Tibial nerve (tissue), 3 donors: ENCODE measurements at regions not wholly inside any gene's neighbourhood (a gene's known extent, or its start where the extent isn't known, plus 50 kb on each side); places are given as distances from the start of the nearest gene placed in this dataset.

Source experiments
- CTCF ChIP-seq, 5 experiments: fragments of 200-600 bp in 3 of 5; fragments of 450-650 bp in 2 of 5; sonication (generic) in 3 of 5; IDR thresholded peaks; one replicate each; pipeline ENCODE4 v1.5.1; 2016 to 2019; ENCODE audit warnings: antibody characterized with exemption in 5 of 5, mild to moderate bottlenecking in 3 of 5, moderate library complexity in 2 of 5
- POLR2A ChIP-seq, 2 donors: fragments of 450-650 bp; IDR thresholded peaks; one replicate each; pipeline ENCODE4 v1.6.1; 2017; ENCODE audit warnings: antibody characterized with exemption in 2 of 2, mild to moderate bottlenecking in 2 of 2, moderate library complexity in 2 of 2

DNA sequence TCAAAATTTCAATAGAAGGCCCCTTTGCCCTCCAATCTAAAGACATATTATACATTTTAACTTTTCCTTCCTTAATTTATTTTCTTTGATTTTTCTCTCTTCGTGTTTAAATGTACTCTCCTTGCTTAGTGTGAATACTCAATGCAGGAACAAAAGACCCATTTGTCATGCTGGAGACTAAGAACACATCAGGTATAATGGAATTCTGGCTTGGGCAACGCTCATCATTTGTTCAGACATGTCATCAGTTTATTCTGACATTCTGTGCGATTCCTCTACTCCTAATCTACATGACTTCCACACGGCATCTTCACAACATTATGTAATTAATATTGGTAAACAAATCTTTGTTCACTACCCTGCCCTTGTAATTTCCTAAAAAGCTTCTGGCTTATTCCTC is 136.6 kb upstream of the LRRN1 start:
- TF ChIP-seq CTCF (IDR thresholded peaks at IDR 0.05) (no peak), POLR2A (IDR thresholded peaks at IDR 0.05) (no peak)
